ENCODE measurements at regions not wholly inside any gene's neighbourhood (a gene's known extent, or its start where the extent isn't known, plus 50 kb on each side); places are given as distances from the start of the nearest gene placed in this dataset.

DNA sequence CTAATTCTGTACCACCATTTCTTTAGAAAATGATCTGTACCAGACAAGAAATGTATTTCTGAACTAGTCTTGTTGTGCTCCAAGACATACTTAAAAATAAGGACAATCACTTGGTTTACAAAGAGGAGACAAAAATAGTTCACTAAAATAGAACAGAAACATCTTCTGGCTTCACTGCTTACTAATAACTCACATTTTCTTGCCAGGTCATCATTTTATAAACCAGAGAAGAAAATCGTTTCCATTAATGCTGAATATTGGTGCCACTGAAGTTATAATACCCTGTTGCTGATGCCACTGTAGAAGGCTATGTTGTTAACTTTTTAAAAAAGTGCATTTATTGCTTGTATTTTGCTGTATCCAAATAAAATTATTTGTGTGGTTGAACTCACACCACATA, 94.8 kb upstream of the ZNF236 start (continued):
- TF ChIP-seq MAX (IDR thresholded peaks at IDR 0.05; ENCODE audit: low read depth) (no peak), NFIC (IDR thresholded peaks at IDR 0.05; ENCODE audit: borderline replicate concordance) (no peak), POLR2AphosphoS5 (IDR thresholded peaks at IDR 0.05; ENCODE audit: low read depth, low read length) (no peak), USF2 (IDR thresholded peaks at IDR 0.05; ENCODE audit: borderline replicate concordance, low read depth, low read length) (no peak), MEF2A (IDR thresholded peaks at IDR 0.05; ENCODE audit: borderline replicate concordance, low read depth) (no peak), FOSL2 (IDR thresholded peaks at IDR 0.05; ENCODE audit: borderline replicate concordance, low read depth) (no peak), PBX3 (IDR thresholded peaks at IDR 0.05) (no peak), FOXJ3 (CRISPR knock-in tag; IDR thresholded peaks at IDR 0.05) (no peak), TCF12 (IDR thresholded peaks at IDR 0.05) (no peak)
- TF ChIP-seq, protein P1, sequence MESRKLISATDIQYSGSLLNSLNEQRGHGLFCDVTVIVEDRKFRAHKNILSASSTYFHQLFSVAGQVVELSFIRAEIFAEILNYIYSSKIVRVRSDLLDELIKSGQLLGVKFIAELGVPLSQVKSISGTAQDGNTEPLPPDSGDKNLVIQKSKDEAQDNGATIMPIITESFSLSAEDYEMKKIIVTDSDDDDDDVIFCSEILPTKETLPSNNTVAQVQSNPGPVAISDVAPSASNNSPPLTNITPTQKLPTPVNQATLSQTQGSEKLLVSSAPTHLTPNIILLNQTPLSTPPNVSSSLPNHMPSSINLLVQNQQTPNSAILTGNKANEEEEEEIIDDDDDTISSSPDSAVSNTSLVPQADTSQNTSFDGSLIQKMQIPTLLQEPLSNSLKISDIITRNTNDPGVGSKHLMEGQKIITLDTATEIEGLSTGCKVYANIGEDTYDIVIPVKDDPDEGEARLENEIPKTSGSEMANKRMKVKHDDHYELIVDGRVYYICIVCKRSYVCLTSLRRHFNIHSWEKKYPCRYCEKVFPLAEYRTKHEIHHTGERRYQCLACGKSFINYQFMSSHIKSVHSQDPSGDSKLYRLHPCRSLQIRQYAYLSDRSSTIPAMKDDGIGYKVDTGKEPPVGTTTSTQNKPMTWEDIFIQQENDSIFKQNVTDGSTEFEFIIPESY (IDR thresholded peaks at IDR 0.05; ENCODE audit: borderline replicate concordance, low read depth), result no peak

DNA sequence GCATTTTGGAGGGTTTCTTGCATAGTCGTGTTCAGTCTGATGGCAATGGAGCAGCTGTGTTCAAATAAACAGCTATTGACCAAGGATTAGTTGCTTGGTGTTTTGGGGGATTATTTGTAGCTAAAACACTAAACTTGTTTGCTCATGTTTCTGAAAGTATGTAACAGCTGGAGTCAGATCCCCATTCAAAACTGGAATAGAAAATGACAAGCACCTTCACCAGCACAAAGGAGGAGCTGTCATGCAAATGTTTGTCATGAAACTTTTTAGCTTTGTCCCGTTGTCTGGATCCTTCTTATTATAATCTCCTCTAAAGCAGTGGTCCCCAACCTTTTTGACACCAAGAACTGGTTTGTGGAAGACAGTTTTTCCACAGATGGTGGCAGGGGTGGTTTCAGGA, 96.9 kb upstream of the ZNF236 start:
- Histone ChIP-seq H3K79me2 (ENCODE audit: insufficient read depth) (no peaks in the 10 kb centered on the region), H3K9me2 (no peaks in the 10 kb centered on the region), H3K27ac (ENCODE audit: low read depth in 2 of 2, low read length in 1 of 2) (no peak overlapping the region), H3K4me1 (ENCODE audit: control insufficient read depth in 1 of 2, insufficient read depth in 2 of 2, low read depth in 1 of 2, low read length in 1 of 2) (no peaks in the 10 kb centered on the region), H3K4me3 (ENCODE audit: low read depth in 2 of 2, low read length in 1 of 2) (no peak overlapping the region), H3K27me3 (ENCODE audit: insufficient read depth) (no peaks in the 10 kb centered on the region), H3K36me3 (replicated peaks in 1 of 2; ENCODE audit: control insufficient read depth in 1 of 2, insufficient read depth in 2 of 2, low read length in 1 of 2) (no peaks in the 10 kb centered on the region), H2AFZ (ENCODE audit: low read depth) (no peak overlapping the region), H3K9ac (no peak overlapping the region), H3K9me3 (no peaks in the 10 kb centered on the region), H4K20me1 (ENCODE audit: insufficient read depth) (no peaks in the 10 kb centered on the region), H3F3A (replicated peaks; ENCODE audit: insufficient read depth) (no peaks in the 10 kb centered on the region), H3K4me2 (no peak overlapping the region)
- TF ChIP-seq MEF2A (IDR thresholded peaks at IDR 0.05; ENCODE audit: borderline replicate concordance, low read depth) (no peak), TAF1 (IDR thresholded peaks at IDR 0.05; ENCODE audit: borderline replicate concordance, low read depth, low read length) (no peak), JUND (IDR thresholded peaks at IDR 0.05) (no peak), TEAD4 (IDR thresholded peaks at IDR 0.05; ENCODE audit: borderline replicate concordance, insufficient read depth) (no peak), NRF1 (IDR thresholded peaks at IDR 0.05; ENCODE audit: low read depth, low read length) (no peak), GABPA (IDR thresholded peaks at IDR 0.05; ENCODE audit: low read depth) (no peak), RAD21 (IDR thresholded peaks at IDR 0.05; ENCODE audit: low read length) (no peak), FOXM1 (IDR thresholded peaks at IDR 0.05; ENCODE audit: low read depth) (no peak), RXRA (IDR thresholded peaks at IDR 0.05; ENCODE audit: borderline replicate concordance, low read depth) (no peak), PBX3 (IDR thresholded peaks at IDR 0.05) (no peak), SMC3 (IDR thresholded peaks at IDR 0.05; ENCODE audit: low read depth, low read length) (no peak)
- TF ChIP-seq, protein P1 (IDR thresholded peaks at IDR 0.05; ENCODE audit: borderline replicate concordance, low read depth), result no peak
- TF ChIP-seq, protein P2, sequence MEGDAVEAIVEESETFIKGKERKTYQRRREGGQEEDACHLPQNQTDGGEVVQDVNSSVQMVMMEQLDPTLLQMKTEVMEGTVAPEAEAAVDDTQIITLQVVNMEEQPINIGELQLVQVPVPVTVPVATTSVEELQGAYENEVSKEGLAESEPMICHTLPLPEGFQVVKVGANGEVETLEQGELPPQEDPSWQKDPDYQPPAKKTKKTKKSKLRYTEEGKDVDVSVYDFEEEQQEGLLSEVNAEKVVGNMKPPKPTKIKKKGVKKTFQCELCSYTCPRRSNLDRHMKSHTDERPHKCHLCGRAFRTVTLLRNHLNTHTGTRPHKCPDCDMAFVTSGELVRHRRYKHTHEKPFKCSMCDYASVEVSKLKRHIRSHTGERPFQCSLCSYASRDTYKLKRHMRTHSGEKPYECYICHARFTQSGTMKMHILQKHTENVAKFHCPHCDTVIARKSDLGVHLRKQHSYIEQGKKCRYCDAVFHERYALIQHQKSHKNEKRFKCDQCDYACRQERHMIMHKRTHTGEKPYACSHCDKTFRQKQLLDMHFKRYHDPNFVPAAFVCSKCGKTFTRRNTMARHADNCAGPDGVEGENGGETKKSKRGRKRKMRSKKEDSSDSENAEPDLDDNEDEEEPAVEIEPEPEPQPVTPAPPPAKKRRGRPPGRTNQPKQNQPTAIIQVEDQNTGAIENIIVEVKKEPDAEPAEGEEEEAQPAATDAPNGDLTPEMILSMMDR (IDR thresholded peaks at IDR 0.05), result no peak
- TF ChIP-seq, protein P3, sequence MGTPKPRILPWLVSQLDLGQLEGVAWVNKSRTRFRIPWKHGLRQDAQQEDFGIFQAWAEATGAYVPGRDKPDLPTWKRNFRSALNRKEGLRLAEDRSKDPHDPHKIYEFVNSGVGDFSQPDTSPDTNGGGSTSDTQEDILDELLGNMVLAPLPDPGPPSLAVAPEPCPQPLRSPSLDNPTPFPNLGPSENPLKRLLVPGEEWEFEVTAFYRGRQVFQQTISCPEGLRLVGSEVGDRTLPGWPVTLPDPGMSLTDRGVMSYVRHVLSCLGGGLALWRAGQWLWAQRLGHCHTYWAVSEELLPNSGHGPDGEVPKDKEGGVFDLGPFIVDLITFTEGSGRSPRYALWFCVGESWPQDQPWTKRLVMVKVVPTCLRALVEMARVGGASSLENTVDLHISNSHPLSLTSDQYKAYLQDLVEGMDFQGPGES (IDR thresholded peaks at IDR 0.05; ENCODE audit: low read depth, low read length), result no peak
- POLR2A ChIA-PET, result no interaction called here
- 7% methylated on average over 2 of the region's 2 CpGs for WGBS (ENCODE audit: low lambda C conversion rate)
- CTCF ChIA-PET, result interaction anchor here (1.1 kb wide), 1 partner anchor 16 kb away, joined by 6 read pairs; no protein-coding TSS in a partner anchor
- no peak for DNase-seq

All from SK-N-SH (cell line).